A549 (cell line): ENCODE measurements at regions not wholly inside any gene's neighbourhood (a gene's known extent, or its start where the extent isn't known, plus 50 kb on each side); places are given as distances from the start of the nearest gene placed in this dataset.

Source experiments
- ATAC-seq, 2 experiments: fragments of 200-7000 bp in 1 of 2; fragments of >200 bp in 1 of 2; cut with Nextera tagmentation in 1 of 2; cut with Tn5 transposase in 1 of 2; 3 replicates each; pipeline versions ENCODE4 v1.8.0 to v1.9.1; 2018 to 2020; ENCODE audit warnings: mild to moderate bottlenecking in 1 of 2, moderate library complexity in 1 of 2
- CTCF ChIA-PET: fragments of 300-600 bp; sonication (Branson Sonifier 250); formaldehyde crosslinking; extraction: SDS; loops from one replicate; lab custom pipeline; 2021; ENCODE audit warnings: antibody characterized with exemption, inconsistent platforms; lab: Yijun Ruan, JAX
- POLR2A ChIA-PET: fragments of 350-600 bp; formaldehyde crosslinking; extraction: SDS; loops from one replicate; lab custom pipeline; 2021; ENCODE audit warnings: antibody characterized with exemption, inconsistent platforms; lab: Yijun Ruan, JAX
- DNase-seq, 2 experiments: peaks; one replicate each; pipeline versions ENCODE4 v3.0.0 to v3.0.0-alpha.2; 2011 to 2016; ENCODE audit warnings: low read depth in 1 of 2, low spot score in 1 of 2
- FAIRE-seq: peaks from 2 replicates; lab custom pipeline; 2011; peaks lifted over from hg19 to GRCh38; lab: Jason Lieb, UNC
- H3K27ac ChIP-seq, 2 experiments: fragments of >200 bp; sonication (Bioruptor Twin); formaldehyde crosslinking; 3 replicates each; pipeline ENCODE4 v1.5.1; 2016 to 2017
- H3K4me1 ChIP-seq: fragments of >200 bp; sonication (Bioruptor Twin); formaldehyde crosslinking; 3 replicates; pipeline ENCODE4 v1.6.1; 2016
- H3K4me2 ChIP-seq: fragments of >200 bp; sonication (Bioruptor Twin); formaldehyde crosslinking; 3 replicates; pipeline ENCODE4 v1.6.1; 2016
- H3K4me3 ChIP-seq: fragments of >200 bp; sonication (Bioruptor Twin); formaldehyde crosslinking; 3 replicates; pipeline ENCODE4 v1.5.1; 2016
- H3K9me3 ChIP-seq: fragments of >200 bp; sonication (Bioruptor Twin); formaldehyde crosslinking; 3 replicates; pipeline ENCODE4 v1.6.1; 2016
- CBX2 ChIP-seq: fragments of 200-600 bp; sonication (generic); IDR thresholded peaks from 2 replicates; pipeline ENCODE4 v1.6.1; 2016; ENCODE audit warnings: low read depth, mild to moderate bottlenecking, borderline replicate concordance
- EHF ChIP-seq: fragments of 250-450 bp; sonication (Bioruptor Pico); IDR thresholded peaks from 2 replicates; pipeline ENCODE4 v1.5.0; 2020; ENCODE audit warnings: mild to moderate bottlenecking
- EHMT2 ChIP-seq: fragments of 200-600 bp; sonication (generic); IDR thresholded peaks from 2 replicates; pipeline ENCODE4 v1.6.1; 2016; ENCODE audit warnings: antibody characterized with exemption, low read depth, mild to moderate bottlenecking, moderate library complexity
- EP300 ChIP-seq, 2 experiments: fragments of >200 bp; sonication (Bioruptor Twin); formaldehyde crosslinking; IDR thresholded peaks; 2 replicates in 1 of 2; 3 replicates in 1 of 2; pipeline ENCODE4 v1.6.1; 2016 to 2017
- ESRRA ChIP-seq: fragments of 150-350 bp; IDR thresholded peaks from 2 replicates; pipeline ENCODE4 v1.6.1; 2014; ENCODE audit warnings: mild to moderate bottlenecking, low read length, borderline replicate concordance
- FOSL2 ChIP-seq, 2 experiments: fragments of 450-650 bp in 1 of 2; fragments of >200 bp in 1 of 2; sonication (Bioruptor Twin) in 1 of 2; formaldehyde crosslinking; IDR thresholded peaks; 2 replicates each; pipeline versions ENCODE4 v1.5.0 to v1.6.1; 2016 to 2020; ENCODE audit warnings: mild to moderate bottlenecking in 1 of 2, moderate library complexity in 1 of 2
- HEYL ChIP-seq: fragments of 250-450 bp; sonication (Bioruptor Pico); IDR thresholded peaks from 2 replicates; pipeline ENCODE4 v1.8.0; 2021; ENCODE audit warnings: mild to moderate bottlenecking, moderate library complexity
- HOXB5 ChIP-seq: fragments of 250-450 bp; sonication (Bioruptor Pico); IDR thresholded peaks from 2 replicates; pipeline ENCODE4 v1.5.0; 2020; ENCODE audit warnings: mild to moderate bottlenecking, moderate library complexity
- JUN ChIP-seq, 2 experiments: fragments of >200 bp; sonication (Bioruptor Twin); formaldehyde crosslinking; IDR thresholded peaks; 2 replicates in 1 of 2; 3 replicates in 1 of 2; pipeline ENCODE4 v1.6.1; 2016 to 2017
- JUNB ChIP-seq: fragments of >200 bp; sonication (Bioruptor Twin); formaldehyde crosslinking; IDR thresholded peaks from 2 replicates; pipeline ENCODE4 v1.6.1; 2016
- KDM5A ChIP-seq: fragments of 200-600 bp; sonication (generic); IDR thresholded peaks from 2 replicates; pipeline ENCODE4 v1.6.1; 2016; ENCODE audit warnings: antibody characterized with exemption, mild to moderate bottlenecking
- NR3C1 ChIP-seq: fragments of >200 bp; sonication (Bioruptor Twin); formaldehyde crosslinking; IDR thresholded peaks from 3 replicates; pipeline ENCODE4 v1.6.1; 2017
- POLR2A ChIP-seq: IDR thresholded peaks from 2 replicates; pipeline ENCODE4 v1.6.1; 2012; ENCODE audit warnings: mild to moderate bottlenecking, low read length
- RAD21 ChIP-seq, 2 experiments: fragments of >200 bp in 1 of 2; sonication (Bioruptor Twin) in 1 of 2; formaldehyde crosslinking in 1 of 2; IDR thresholded peaks in 1 of 2; conservative IDR thresholded peaks in 1 of 2; 2 replicates in 1 of 2; 3 replicates in 1 of 2; pipeline ENCODE4 v1.6.1; 2012 to 2018; ENCODE audit warnings: inconsistent platforms in 1 of 2
- RARB ChIP-seq: fragments of 250-450 bp; sonication (Bioruptor Pico); IDR thresholded peaks from 2 replicates; pipeline ENCODE4 v1.8.0; 2021; ENCODE audit warnings: mild to moderate bottlenecking, moderate library complexity
- RCOR1 ChIP-seq: fragments of 150-350 bp; IDR thresholded peaks from 2 replicates; pipeline ENCODE4 v1.6.1; 2014; ENCODE audit warnings: antibody characterized with exemption, low read length, low read depth
- RNF2 ChIP-seq: fragments of 200-600 bp; sonication (generic); IDR thresholded peaks from 2 replicates; pipeline ENCODE4 v1.6.1; 2016; ENCODE audit warnings: low read depth, mild to moderate bottlenecking, antibody characterized with exemption, moderate library complexity, borderline replicate concordance
- SMC3 ChIP-seq: fragments of >200 bp; sonication (Bioruptor Twin); formaldehyde crosslinking; IDR thresholded peaks from 3 replicates; pipeline ENCODE4 v1.6.1; 2018; ENCODE audit warnings: inconsistent platforms
- SREBF2 ChIP-seq: fragments of 450-650 bp; IDR thresholded peaks from 2 replicates; pipeline ENCODE4 v1.6.1; 2014; ENCODE audit warnings: mild to moderate bottlenecking, moderate library complexity
- TP53 ChIP-seq: fragments of 250-450 bp; sonication (Bioruptor Pico); IDR thresholded peaks from 2 replicates; pipeline ENCODE4 v1.5.0; 2021; ENCODE audit warnings: mild to moderate bottlenecking, moderate library complexity
- WGBS: methylation state at CpG from one replicate; pipeline ENCODE4 v1.1.6; 2017; ENCODE audit errors: missing lambda C conversion rate; 5-methylcytosine and 5-hydroxymethylcytosine counted together
- TF ChIP-seq, protein P1 (sequence below): fragments of >200 bp; sonication (Bioruptor Twin); formaldehyde crosslinking; IDR thresholded peaks from 3 replicates; pipeline ENCODE4 v1.5.1; 2016
- TF ChIP-seq, protein P2 (sequence below): fragments of >200 bp; sonication (Bioruptor Twin); formaldehyde crosslinking; IDR thresholded peaks from 2 replicates; pipeline ENCODE4 v1.6.1; 2016
- TF ChIP-seq, protein P3 (sequence below): IDR thresholded peaks from 2 replicates; pipeline ENCODE4 v1.6.1; 2012; ENCODE audit warnings: low read depth, borderline replicate concordance
- TF ChIP-seq, protein P4 (sequence below): fragments of 200-600 bp; sonication (generic); IDR thresholded peaks from 2 replicates; pipeline ENCODE4 v1.6.1; 2016; ENCODE audit warnings: antibody characterized with exemption, mild to moderate bottlenecking, moderate library complexity
- TF ChIP-seq, protein P5 (sequence below): IDR thresholded peaks from 2 replicates; pipeline ENCODE4 v1.6.1; 2012
- TF ChIP-seq, protein P6 (sequence below): fragments of >200 bp; sonication (Bioruptor Twin); formaldehyde crosslinking; IDR thresholded peaks from 3 replicates; pipeline ENCODE4 v1.6.1; 2016

DNA sequence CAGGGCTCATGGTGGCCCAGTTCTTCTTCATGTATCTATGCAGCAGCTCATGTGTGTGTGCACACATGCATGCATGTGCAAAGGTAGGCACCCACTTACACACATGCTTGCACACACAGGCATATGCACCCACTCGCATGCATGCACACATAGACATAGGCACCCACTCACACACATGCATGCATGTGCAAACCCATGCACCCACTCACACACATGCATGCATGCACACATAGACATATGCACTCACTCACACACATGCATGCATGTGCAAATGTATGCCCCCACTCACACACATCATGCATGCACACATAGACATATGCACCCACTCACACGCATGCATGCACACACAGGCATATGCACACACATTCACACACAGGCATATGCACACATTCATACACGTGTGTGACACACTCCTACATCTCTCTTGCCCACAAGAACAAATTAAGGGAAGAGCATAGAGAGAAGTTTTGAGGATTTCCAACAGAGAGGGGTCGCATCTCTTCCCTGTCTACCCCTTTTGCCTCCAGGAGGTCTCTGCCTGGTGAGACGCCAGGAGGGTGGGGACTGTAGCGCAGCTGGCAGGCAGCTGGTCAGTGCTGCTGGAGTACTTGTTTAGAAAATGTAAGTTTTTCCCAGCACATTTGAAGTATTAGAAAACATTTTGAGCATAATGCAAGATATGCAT is 63.9 kb upstream of the ARHGEF7 start:
- POLR2A ChIA-PET, result no interaction called here
- Histone ChIP-seq H3K4me1 (no peaks in the 10 kb centered on the region), H3K4me2 (no peak overlapping the region)
- no peak for FAIRE-seq
- no peak for ATAC-seq
- no peak for DNase-seq
- TF ChIP-seq HOXB5 (CRISPR knock-in tag) (no peak), RNF2 (no peak), EP300 (IDR thresholded peaks at IDR 0.05) (no peak), POLR2A (no peak), RAD21 (conservative IDR thresholded peaks at IDR 0.05 in 1 of 2, IDR thresholded peaks at IDR 0.05 in 1 of 2) (no peak), RARB (CRISPR knock-in tag) (no peak), HEYL (CRISPR knock-in tag) (no peak), RCOR1 (no peak), JUNB (no peak), EHMT2 (no peak), ESRRA (no peak), SMC3 (no peak), FOSL2 (IDR thresholded peaks at IDR 0.05) (no peak), FOSL2 (CRISPR knock-in tag; IDR thresholded peaks at IDR 0.05) (no peak)
- TF ChIP-seq, protein P1, sequence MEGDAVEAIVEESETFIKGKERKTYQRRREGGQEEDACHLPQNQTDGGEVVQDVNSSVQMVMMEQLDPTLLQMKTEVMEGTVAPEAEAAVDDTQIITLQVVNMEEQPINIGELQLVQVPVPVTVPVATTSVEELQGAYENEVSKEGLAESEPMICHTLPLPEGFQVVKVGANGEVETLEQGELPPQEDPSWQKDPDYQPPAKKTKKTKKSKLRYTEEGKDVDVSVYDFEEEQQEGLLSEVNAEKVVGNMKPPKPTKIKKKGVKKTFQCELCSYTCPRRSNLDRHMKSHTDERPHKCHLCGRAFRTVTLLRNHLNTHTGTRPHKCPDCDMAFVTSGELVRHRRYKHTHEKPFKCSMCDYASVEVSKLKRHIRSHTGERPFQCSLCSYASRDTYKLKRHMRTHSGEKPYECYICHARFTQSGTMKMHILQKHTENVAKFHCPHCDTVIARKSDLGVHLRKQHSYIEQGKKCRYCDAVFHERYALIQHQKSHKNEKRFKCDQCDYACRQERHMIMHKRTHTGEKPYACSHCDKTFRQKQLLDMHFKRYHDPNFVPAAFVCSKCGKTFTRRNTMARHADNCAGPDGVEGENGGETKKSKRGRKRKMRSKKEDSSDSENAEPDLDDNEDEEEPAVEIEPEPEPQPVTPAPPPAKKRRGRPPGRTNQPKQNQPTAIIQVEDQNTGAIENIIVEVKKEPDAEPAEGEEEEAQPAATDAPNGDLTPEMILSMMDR, result no peak
- TF ChIP-seq, protein P2, sequence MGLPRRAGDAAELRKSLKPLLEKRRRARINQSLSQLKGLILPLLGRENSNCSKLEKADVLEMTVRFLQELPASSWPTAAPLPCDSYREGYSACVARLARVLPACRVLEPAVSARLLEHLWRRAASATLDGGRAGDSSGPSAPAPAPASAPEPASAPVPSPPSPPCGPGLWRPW, result no peak
- TF ChIP-seq, protein P3, sequence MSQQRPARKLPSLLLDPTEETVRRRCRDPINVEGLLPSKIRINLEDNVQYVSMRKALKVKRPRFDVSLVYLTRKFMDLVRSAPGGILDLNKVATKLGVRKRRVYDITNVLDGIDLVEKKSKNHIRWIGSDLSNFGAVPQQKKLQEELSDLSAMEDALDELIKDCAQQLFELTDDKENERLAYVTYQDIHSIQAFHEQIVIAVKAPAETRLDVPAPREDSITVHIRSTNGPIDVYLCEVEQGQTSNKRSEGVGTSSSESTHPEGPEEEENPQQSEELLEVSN, result no peak
- TF ChIP-seq, protein P4, sequence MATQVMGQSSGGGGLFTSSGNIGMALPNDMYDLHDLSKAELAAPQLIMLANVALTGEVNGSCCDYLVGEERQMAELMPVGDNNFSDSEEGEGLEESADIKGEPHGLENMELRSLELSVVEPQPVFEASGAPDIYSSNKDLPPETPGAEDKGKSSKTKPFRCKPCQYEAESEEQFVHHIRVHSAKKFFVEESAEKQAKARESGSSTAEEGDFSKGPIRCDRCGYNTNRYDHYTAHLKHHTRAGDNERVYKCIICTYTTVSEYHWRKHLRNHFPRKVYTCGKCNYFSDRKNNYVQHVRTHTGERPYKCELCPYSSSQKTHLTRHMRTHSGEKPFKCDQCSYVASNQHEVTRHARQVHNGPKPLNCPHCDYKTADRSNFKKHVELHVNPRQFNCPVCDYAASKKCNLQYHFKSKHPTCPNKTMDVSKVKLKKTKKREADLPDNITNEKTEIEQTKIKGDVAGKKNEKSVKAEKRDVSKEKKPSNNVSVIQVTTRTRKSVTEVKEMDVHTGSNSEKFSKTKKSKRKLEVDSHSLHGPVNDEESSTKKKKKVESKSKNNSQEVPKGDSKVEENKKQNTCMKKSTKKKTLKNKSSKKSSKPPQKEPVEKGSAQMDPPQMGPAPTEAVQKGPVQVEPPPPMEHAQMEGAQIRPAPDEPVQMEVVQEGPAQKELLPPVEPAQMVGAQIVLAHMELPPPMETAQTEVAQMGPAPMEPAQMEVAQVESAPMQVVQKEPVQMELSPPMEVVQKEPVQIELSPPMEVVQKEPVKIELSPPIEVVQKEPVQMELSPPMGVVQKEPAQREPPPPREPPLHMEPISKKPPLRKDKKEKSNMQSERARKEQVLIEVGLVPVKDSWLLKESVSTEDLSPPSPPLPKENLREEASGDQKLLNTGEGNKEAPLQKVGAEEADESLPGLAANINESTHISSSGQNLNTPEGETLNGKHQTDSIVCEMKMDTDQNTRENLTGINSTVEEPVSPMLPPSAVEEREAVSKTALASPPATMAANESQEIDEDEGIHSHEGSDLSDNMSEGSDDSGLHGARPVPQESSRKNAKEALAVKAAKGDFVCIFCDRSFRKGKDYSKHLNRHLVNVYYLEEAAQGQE, result no peak
- TF ChIP-seq, protein P5, sequence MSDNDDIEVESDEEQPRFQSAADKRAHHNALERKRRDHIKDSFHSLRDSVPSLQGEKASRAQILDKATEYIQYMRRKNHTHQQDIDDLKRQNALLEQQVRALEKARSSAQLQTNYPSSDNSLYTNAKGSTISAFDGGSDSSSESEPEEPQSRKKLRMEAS, result no peak
- TF ChIP-seq, all 56 proteins: peak for 0
- Histone ChIP-seq H3K27ac (no peak overlapping the region), H3K9me3 (no peaks in the 10 kb centered on the region), H3K4me3 (no peak overlapping the region)
- CTCF ChIA-PET, result interaction anchor here (0.6 to 1.3 kb wide), 2 partner anchors 103 to 107 kb away, joined by 3 read pairs; no protein-coding TSS in a partner anchor
- WGBS, result 41% methylated on average over 6 of the region's 6 CpGs

DNA sequence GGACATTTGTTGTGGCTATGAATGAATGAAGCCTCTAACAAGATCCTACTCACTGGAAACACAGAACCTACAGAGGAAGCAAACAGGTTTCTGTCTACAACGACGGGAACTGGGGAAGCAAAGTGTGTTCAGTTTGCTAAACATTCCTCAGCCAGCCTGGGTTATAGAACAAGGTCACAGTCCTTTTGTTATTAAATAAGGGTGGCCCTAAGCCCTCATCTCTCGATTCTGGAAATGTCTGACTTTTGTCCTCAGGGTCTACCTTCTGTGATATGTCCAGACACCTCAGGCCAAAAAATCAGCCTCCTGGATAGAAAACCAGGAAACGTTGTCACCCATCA is 64.6 kb upstream of the ARHGEF7 start:
- Histone ChIP-seq H3K4me1 (no peaks in the 10 kb centered on the region), H3K4me2 (no peak overlapping the region), H3K4me3 (no peak overlapping the region), H3K9me3 (no peaks in the 10 kb centered on the region), H3K27ac (no peak overlapping the region)
- ChIA-PET POLR2A (no interaction called here), CTCF (interaction anchor here (0.6 to 3.0 kb wide), 3 partner anchors 102 to 135 kb away, joined by 3 to 11 read pairs (median 3); partner anchors contain the start of gene ANKRD10)
- WGBS, result 21% methylated on average over 4 of the region's 4 CpGs
- no peak for FAIRE-seq
- DNase-seq, result no peak
- no peak for TF ChIP-seq JUN (IDR thresholded peaks at IDR 0.05)
- TF ChIP-seq FOSL2 (IDR thresholded peaks at IDR 0.05), result no peak
- TF ChIP-seq FOSL2 (CRISPR knock-in tag; IDR thresholded peaks at IDR 0.05), result no peak
- no peak for TF ChIP-seq SREBF2
- TF ChIP-seq NR3C1, result no peak
- no peak for TF ChIP-seq TP53 (CRISPR knock-in tag)
- no peak for TF ChIP-seq CBX2
- no peak for TF ChIP-seq HOXB5 (CRISPR knock-in tag)
- no peak for TF ChIP-seq EHMT2
- TF ChIP-seq EHF (CRISPR knock-in tag), result no peak
- no peak for TF ChIP-seq KDM5A
- TF ChIP-seq, protein P4, result no peak
- TF ChIP-seq, protein P6, sequence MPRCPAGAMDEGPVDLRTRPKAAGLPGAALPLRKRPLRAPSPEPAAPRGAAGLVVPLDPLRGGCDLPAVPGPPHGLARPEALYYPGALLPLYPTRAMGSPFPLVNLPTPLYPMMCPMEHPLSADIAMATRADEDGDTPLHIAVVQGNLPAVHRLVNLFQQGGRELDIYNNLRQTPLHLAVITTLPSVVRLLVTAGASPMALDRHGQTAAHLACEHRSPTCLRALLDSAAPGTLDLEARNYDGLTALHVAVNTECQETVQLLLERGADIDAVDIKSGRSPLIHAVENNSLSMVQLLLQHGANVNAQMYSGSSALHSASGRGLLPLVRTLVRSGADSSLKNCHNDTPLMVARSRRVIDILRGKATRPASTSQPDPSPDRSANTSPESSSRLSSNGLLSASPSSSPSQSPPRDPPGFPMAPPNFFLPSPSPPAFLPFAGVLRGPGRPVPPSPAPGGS, result no peak
- TF ChIP-seq, all 56 proteins: peak for 0
- no peak for ATAC-seq
